Aorta (tissue), 5 donors: ENCODE measurements at regions not wholly inside any gene's neighbourhood (a gene's known extent, or its start where the extent isn't known, plus 50 kb on each side); places are given as distances from the start of the nearest gene placed in this dataset.

Experiments
- ATAC-seq: fragments of 200-7000 bp; cut with Tn5 transposase; one replicate; pipeline ENCODE4 v1.9.1; 2022; ENCODE audit warnings: moderate library complexity; ENCODE audit not compliant: low FRiP score
- DNase-seq, 2 donors: peaks; one replicate each; pipeline ENCODE4 v3.0.0-alpha.2; 2020
- H3K27ac ChIP-seq, 2 donors: one replicate each; pipeline ENCODE4 v1.5.1; 2013; ENCODE audit warnings: low read length in 2 of 2, mild to moderate bottlenecking in 2 of 2, moderate library complexity in 2 of 2, control low read depth in 1 of 2, inconsistent platforms in 1 of 2, low read depth in 1 of 2
- H3K27me3 ChIP-seq, 2 donors: one replicate each; pipeline ENCODE4 v1.6.1; 2013; ENCODE audit warnings: control low read depth in 1 of 2, low read length in 1 of 2, mild to moderate bottlenecking in 1 of 2, moderate library complexity in 1 of 2; ENCODE audit not compliant: insufficient read depth in 2 of 2, control insufficient read depth in 1 of 2
- H3K36me3 ChIP-seq, 2 donors: one replicate each; pipeline ENCODE4 v1.6.1; 2013; ENCODE audit warnings: control low read depth in 1 of 2, low read length in 1 of 2, mild to moderate bottlenecking in 1 of 2; ENCODE audit not compliant: insufficient read depth in 2 of 2, control insufficient read depth in 1 of 2
- H3K4me1 ChIP-seq, 2 donors: one replicate each; pipeline ENCODE4 v1.6.1; 2013; ENCODE audit warnings: low read length in 2 of 2, control low read depth in 1 of 2, mild to moderate bottlenecking in 1 of 2, moderate library complexity in 1 of 2; ENCODE audit not compliant: insufficient read depth in 2 of 2, control insufficient read depth in 1 of 2
- H3K4me3 ChIP-seq, 2 donors: one replicate each; pipeline ENCODE4 v1.5.1; 2013; ENCODE audit warnings: low read length in 2 of 2, control low read depth in 1 of 2, mild to moderate bottlenecking in 1 of 2
- H3K9me3 ChIP-seq: one replicate; pipeline ENCODE4 v1.6.1; 2013; ENCODE audit warnings: mild to moderate bottlenecking, low read length; ENCODE audit not compliant: control insufficient read depth
- WGBS, 2 donors: extraction: QIAGEN DNeasy Blood & Tissue Kit; methylation state at CpG; one replicate each; pipeline ENCODE4 v1.1.7; 2013; 5-methylcytosine and 5-hydroxymethylcytosine counted together
- intact Hi-C, 2 donors: fragments of 100-400 bp; cut with DNase I; formaldehyde crosslinking; loops; one replicate each; pipeline versions ENCODE4 v1.14.2 to v1.15.0; 2022
- donor health status: healthy with polysubstance abuse.
- donor health status: Bipolar disorder and iron deficiency.
- donor health status: DM: no; HTN: no; CAD: no.
- donor health status: DM: no; HTN: no; CAD: no.
- donor health status: DM: yes; HTN: yes; CAD: no.

- Histone ChIP-seq H3K4me3 (no peak overlapping the region), H3K4me1 (no peaks in the 10 kb centered on the region), H3K27ac (no peak overlapping the region), H3K36me3 (no peaks in the 10 kb centered on the region), H3K27me3 (no peaks in the 10 kb centered on the region), H3K9me3 (no peaks in the 10 kb centered on the region)
- ATAC-seq = no peak
- 23 to 25% methylated on average over 1 of the region's 1 CpG for WGBS, 2 donors
- DNase-seq = no peak
- intact Hi-C loops = no loop called here
Measured at GRCh38 chr1:25137106-25137505, 95.2 kb downstream of the SYF2 start.

- no peak for DNase-seq
- H3K27me3 ChIP-seq = no peaks in the 10 kb centered on the region
- H3K9me3 ChIP-seq = no peaks in the 10 kb centered on the region
- no peak for ATAC-seq
- no peak overlapping the region for H3K4me3 ChIP-seq
- intact Hi-C loops = no loop called here
- no peaks in the 10 kb centered on the region for H3K4me1 ChIP-seq
- H3K27ac ChIP-seq = no peak overlapping the region
- WGBS, 2 donors = 55 to 63% methylated on average over 8 of the region's 8 CpGs
- no peaks in the 10 kb centered on the region for H3K36me3 ChIP-seq
Measured at GRCh38 chr1:25135909-25136308, 96.4 kb downstream of the SYF2 start.

GRCh38 chr1:25134801-25135461 is 97.4 kb downstream of the SYF2 start:
- no peaks in the 10 kb centered on the region for H3K9me3 ChIP-seq
- H3K36me3 ChIP-seq = no peaks in the 10 kb centered on the region
- no peak overlapping the region for H3K4me3 ChIP-seq
- DNase-seq (no peak), ATAC-seq (no peak)
- H3K4me1 ChIP-seq = no peaks in the 10 kb centered on the region
- H3K27ac ChIP-seq = no peak overlapping the region
- H3K27me3 ChIP-seq = no peaks in the 10 kb centered on the region
- intact Hi-C loops = no loop called here
- WGBS, 2 donors = 45 to 52% methylated on average over 7 of the region's 7 CpGs

GRCh38 chr1:25134307-25134706 is 98.0 kb downstream of the SYF2 start:
- ATAC-seq (no peak), DNase-seq (no peak)
- no peaks in the 10 kb centered on the region for H3K27me3 ChIP-seq
- no peaks in the 10 kb centered on the region for H3K36me3 ChIP-seq
- H3K4me1 ChIP-seq = no peaks in the 10 kb centered on the region
- H3K9me3 ChIP-seq = no peaks in the 10 kb centered on the region
- intact Hi-C loops = no loop called here
- H3K27ac ChIP-seq = no peak overlapping the region
- H3K4me3 ChIP-seq = no peak overlapping the region
- 88% methylated on average over 4 of the region's 4 CpGs for WGBS, 2 donors

- Histone ChIP-seq H3K9me3 (no peaks in the 10 kb centered on the region), H3K4me3 (no peak overlapping the region), H3K27me3 (no peaks in the 10 kb centered on the region), H3K4me1 (no peaks in the 10 kb centered on the region), H3K36me3 (no peaks in the 10 kb centered on the region), H3K27ac (no peak overlapping the region)
- intact Hi-C loops = no loop called here
- DNase-seq (no peak), ATAC-seq (no peak)
- WGBS, 2 donors = 67 to 70% methylated on average over 4 of the region's 4 CpGs
Measured at GRCh38 chr1:25131794-25132193, 100.5 kb downstream of the SYF2 start.

GRCh38 chr1:25130895-25131294 is 101.4 kb downstream of the SYF2 start:
- Histone ChIP-seq H3K27me3 (no peaks in the 10 kb centered on the region), H3K4me1 (no peaks in the 10 kb centered on the region), H3K36me3 (no peaks in the 10 kb centered on the region), H3K9me3 (peaks cover 3% of the 10 kb centered on the region), H3K4me3 (no peak overlapping the region), H3K27ac (no peak overlapping the region)
- DNase-seq (no peak), ATAC-seq (no peak)
- WGBS, 2 donors = 84% methylated on average over 5 of the region's 5 CpGs
- intact Hi-C loops = no loop called here

- H3K27me3 ChIP-seq = no peaks in the 10 kb centered on the region
- no peaks in the 10 kb centered on the region for H3K36me3 ChIP-seq
- no peak overlapping the region for H3K27ac ChIP-seq
- H3K4me3 ChIP-seq = no peak overlapping the region
- peaks cover 3% of the 10 kb centered on the region for H3K9me3 ChIP-seq
- no peaks in the 10 kb centered on the region for H3K4me1 ChIP-seq
- ATAC-seq (no peak), DNase-seq (no peak)
- WGBS, 2 donors = 84 to 86% methylated on average over 12 of the region's 12 CpGs
- intact Hi-C loops = no loop called here
Measured at GRCh38 chr1:25129380-25129779, 102.9 kb downstream of the SYF2 start.

GRCh38 chr1:25128121-25128621 is 104.1 kb downstream of the SYF2 start:
- Histone ChIP-seq H3K27ac (no peak overlapping the region), H3K9me3 (peaks cover 3% of the 10 kb centered on the region), H3K4me3 (no peak overlapping the region), H3K4me1 (no peaks in the 10 kb centered on the region), H3K27me3 (no peaks in the 10 kb centered on the region), H3K36me3 (no peaks in the 10 kb centered on the region)
- ATAC-seq (no peak), DNase-seq (no peak)
- intact Hi-C loops = no loop called here
- WGBS, 2 donors = 53 to 58% methylated on average over 6 of the region's 6 CpGs

GRCh38 chr1:25126562-25126961 is 105.7 kb downstream of the SYF2 start:
- H3K27me3 ChIP-seq = no peaks in the 10 kb centered on the region
- intact Hi-C loops = no loop called here

More at GRCh38 chr1:25126562-25126961, 105.7 kb downstream of the SYF2 start:
- Histone ChIP-seq H3K36me3 (no peaks in the 10 kb centered on the region), H3K27ac (no peak overlapping the region), H3K9me3 (peaks cover 3% of the 10 kb centered on the region), H3K4me3 (no peak overlapping the region), H3K4me1 (no peaks in the 10 kb centered on the region)
- DNase-seq = peak in 1 of 2 donors; percentile 5
- 85 to 86% methylated on average over 5 of the region's 5 CpGs for WGBS, 2 donors
- no peak for ATAC-seq
